ENCODE measurements at regions not wholly inside any gene's neighbourhood (a gene's known extent, or its start where the extent isn't known, plus 50 kb on each side); places are given as distances from the start of the nearest gene placed in this dataset.

DNA sequence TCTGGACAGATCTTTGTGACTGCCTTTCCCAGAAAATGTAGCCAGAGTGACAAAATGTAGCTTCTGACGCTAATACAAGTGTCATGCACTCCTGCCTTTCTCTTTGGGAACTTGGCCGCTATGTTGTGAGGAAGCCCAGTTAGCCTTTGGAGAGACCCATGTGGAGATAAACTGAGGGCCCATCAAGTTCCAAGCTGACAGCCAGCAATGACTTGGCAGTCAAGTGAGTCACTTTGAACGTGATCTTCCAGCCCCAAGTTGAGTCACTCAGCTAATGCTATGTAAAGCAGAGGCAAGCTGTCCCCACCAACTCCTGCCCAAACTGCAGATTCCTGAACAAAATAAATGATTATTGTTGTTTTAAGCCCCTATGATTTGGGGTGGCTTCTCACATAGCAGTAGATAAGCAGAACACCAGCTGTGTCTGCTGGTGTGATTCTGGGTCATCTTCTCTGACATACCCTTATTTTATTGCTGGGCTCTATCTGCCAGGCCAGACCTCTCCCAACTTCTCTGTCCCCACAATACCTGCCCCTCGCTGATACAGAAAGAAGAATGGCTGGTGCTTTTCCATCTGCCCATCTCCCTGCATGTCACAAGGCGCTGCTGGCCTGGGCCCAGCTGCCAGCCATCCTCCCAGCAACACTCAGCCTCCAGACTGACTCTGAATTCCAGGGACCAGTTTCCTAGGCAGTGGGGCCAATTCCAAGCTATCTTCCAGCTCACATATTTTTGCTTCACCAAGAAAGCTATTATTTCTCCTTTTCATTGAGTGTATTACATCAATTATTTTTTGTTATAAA, 274.8 kb downstream of the LRFN2 start:
- ChIA-PET CTCF (interaction anchor here (1.0 to 6.1 kb wide), 7 partner anchors 21 to 950 kb away, joined by 3 to 18 read pairs (median 3); partner anchors contain the start of gene LRFN2), POLR2A (interaction anchor here (0.7 kb wide), 1 partner anchor 178 kb away, joined by 3 read pairs; no protein-coding TSS in a partner anchor)
- H3K36me3 ChIP-seq (replicated peaks in 1 of 2; ENCODE audit: control insufficient read depth in 1 of 2, insufficient read depth in 2 of 2, low read length in 1 of 2), result no peaks in the 10 kb centered on the region

DNA sequence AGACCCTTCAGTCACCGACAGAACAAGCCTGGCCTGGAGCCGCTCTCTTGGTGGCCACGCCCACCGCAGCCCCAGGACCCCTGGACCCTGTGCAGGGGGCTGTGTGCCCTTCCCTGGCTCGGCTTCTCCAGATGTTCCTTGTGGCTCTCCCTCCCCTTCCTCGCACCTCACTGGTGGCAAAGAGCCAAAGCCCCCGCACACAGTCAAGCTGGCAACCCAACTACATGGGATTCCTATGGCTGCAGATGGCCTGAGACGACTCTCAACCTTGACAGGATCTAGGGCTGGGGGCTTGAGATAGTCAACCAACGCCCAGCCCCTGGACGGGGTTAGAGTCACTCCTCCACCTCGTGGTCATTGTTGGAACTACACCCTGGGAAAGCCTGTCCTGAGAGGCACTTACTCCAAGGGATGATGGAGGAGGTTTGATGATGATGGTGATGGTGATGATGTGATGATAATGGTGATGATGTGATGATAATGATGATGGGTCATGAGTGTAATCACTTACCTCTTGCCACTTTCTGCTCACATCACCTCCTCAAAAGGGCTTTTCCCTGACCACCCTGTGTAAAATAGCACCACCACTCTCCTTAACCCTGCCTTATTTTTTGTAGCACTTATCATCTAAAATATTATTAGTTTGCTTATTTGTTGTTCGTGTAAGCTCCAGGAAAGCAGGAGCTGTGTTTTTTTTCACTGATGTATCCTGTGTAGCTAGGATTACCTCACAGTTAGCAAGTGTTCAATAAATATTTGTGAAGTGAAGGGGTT, 278.4 kb downstream of the LRFN2 start:
- H3K4me1 ChIP-seq (ENCODE audit: control insufficient read depth in 1 of 2, insufficient read depth in 2 of 2, low read depth in 1 of 2, low read length in 1 of 2), result peaks cover 0 to 4% of the 10 kb centered on the region in 2 experiments; a peak in 1 of 4 replicates
- no peaks in the 10 kb centered on the region for H3K36me3 ChIP-seq (replicated peaks in 1 of 2; ENCODE audit: control insufficient read depth in 1 of 2, insufficient read depth in 2 of 2, low read length in 1 of 2)
- H4K20me1 ChIP-seq (ENCODE audit: insufficient read depth), result no peaks in the 10 kb centered on the region
- no peaks in the 10 kb centered on the region for H3K9me2 ChIP-seq
- H3K4me3 ChIP-seq (ENCODE audit: low read depth in 2 of 2, low read length in 1 of 2), result no peak overlapping the region
- ChIA-PET CTCF (interaction anchor here (0.6 to 3.7 kb wide), 23 partner anchors 9 to 949 kb away, joined by 3 to 19 read pairs (median 4); no protein-coding TSS in a partner anchor), POLR2A (no interaction called here)
- no peaks in the 10 kb centered on the region for H3K27me3 ChIP-seq (ENCODE audit: insufficient read depth)
- 17% methylated on average over 10 of the region's 12 CpGs for WGBS (ENCODE audit: low lambda C conversion rate)
- no peak overlapping the region for H3K9ac ChIP-seq
- H3K79me2 ChIP-seq (ENCODE audit: insufficient read depth), result no peaks in the 10 kb centered on the region
- H2AFZ ChIP-seq (ENCODE audit: low read depth), result no peak overlapping the region
- no peaks in the 10 kb centered on the region for H3K9me3 ChIP-seq
- no peak overlapping the region for H3K27ac ChIP-seq (ENCODE audit: low read depth in 2 of 2, low read length in 1 of 2)
- no peak overlapping the region for H3K4me2 ChIP-seq
- peak; percentile 77 for TF ChIP-seq RAD21 (IDR thresholded peaks at IDR 0.05; ENCODE audit: low read length)
- TF ChIP-seq TAF1 (IDR thresholded peaks at IDR 0.05; ENCODE audit: borderline replicate concordance, low read depth, low read length), result no peak
- TF ChIP-seq SMC3 (IDR thresholded peaks at IDR 0.05; ENCODE audit: low read depth, low read length), result peak; percentile 72
- TF ChIP-seq, protein P1, sequence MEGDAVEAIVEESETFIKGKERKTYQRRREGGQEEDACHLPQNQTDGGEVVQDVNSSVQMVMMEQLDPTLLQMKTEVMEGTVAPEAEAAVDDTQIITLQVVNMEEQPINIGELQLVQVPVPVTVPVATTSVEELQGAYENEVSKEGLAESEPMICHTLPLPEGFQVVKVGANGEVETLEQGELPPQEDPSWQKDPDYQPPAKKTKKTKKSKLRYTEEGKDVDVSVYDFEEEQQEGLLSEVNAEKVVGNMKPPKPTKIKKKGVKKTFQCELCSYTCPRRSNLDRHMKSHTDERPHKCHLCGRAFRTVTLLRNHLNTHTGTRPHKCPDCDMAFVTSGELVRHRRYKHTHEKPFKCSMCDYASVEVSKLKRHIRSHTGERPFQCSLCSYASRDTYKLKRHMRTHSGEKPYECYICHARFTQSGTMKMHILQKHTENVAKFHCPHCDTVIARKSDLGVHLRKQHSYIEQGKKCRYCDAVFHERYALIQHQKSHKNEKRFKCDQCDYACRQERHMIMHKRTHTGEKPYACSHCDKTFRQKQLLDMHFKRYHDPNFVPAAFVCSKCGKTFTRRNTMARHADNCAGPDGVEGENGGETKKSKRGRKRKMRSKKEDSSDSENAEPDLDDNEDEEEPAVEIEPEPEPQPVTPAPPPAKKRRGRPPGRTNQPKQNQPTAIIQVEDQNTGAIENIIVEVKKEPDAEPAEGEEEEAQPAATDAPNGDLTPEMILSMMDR (IDR thresholded peaks at IDR 0.05), result peak; percentile 65
- TF ChIP-seq NFIC (IDR thresholded peaks at IDR 0.05; ENCODE audit: borderline replicate concordance), result no peak
- TF ChIP-seq FOXJ3 (CRISPR knock-in tag; IDR thresholded peaks at IDR 0.05), result no peak
- peak; percentile 82 for DNase-seq
- no peaks in the 10 kb centered on the region for H3F3A ChIP-seq (replicated peaks; ENCODE audit: insufficient read depth)

More for the DNA sequence above, 274.8 kb downstream of the LRFN2 start:
- TF ChIP-seq FOSL2 (IDR thresholded peaks at IDR 0.05; ENCODE audit: borderline replicate concordance, low read depth), result no peak
- TF ChIP-seq RXRA (IDR thresholded peaks at IDR 0.05; ENCODE audit: borderline replicate concordance, low read depth), result no peak
- no peak for TF ChIP-seq GATA2 (CRISPR knock-in tag; IDR thresholded peaks at IDR 0.05)
- TF ChIP-seq, protein P2, sequence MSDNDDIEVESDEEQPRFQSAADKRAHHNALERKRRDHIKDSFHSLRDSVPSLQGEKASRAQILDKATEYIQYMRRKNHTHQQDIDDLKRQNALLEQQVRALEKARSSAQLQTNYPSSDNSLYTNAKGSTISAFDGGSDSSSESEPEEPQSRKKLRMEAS (IDR thresholded peaks at IDR 0.05; ENCODE audit: low read depth), result no peak
- no peak for TF ChIP-seq ELF1 (IDR thresholded peaks at IDR 0.05)
- TF ChIP-seq, protein P3, sequence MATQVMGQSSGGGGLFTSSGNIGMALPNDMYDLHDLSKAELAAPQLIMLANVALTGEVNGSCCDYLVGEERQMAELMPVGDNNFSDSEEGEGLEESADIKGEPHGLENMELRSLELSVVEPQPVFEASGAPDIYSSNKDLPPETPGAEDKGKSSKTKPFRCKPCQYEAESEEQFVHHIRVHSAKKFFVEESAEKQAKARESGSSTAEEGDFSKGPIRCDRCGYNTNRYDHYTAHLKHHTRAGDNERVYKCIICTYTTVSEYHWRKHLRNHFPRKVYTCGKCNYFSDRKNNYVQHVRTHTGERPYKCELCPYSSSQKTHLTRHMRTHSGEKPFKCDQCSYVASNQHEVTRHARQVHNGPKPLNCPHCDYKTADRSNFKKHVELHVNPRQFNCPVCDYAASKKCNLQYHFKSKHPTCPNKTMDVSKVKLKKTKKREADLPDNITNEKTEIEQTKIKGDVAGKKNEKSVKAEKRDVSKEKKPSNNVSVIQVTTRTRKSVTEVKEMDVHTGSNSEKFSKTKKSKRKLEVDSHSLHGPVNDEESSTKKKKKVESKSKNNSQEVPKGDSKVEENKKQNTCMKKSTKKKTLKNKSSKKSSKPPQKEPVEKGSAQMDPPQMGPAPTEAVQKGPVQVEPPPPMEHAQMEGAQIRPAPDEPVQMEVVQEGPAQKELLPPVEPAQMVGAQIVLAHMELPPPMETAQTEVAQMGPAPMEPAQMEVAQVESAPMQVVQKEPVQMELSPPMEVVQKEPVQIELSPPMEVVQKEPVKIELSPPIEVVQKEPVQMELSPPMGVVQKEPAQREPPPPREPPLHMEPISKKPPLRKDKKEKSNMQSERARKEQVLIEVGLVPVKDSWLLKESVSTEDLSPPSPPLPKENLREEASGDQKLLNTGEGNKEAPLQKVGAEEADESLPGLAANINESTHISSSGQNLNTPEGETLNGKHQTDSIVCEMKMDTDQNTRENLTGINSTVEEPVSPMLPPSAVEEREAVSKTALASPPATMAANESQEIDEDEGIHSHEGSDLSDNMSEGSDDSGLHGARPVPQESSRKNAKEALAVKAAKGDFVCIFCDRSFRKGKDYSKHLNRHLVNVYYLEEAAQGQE (IDR thresholded peaks at IDR 0.05; ENCODE audit: low read depth, low read length), result no peak
- TF ChIP-seq RFX5 (IDR thresholded peaks at IDR 0.05; ENCODE audit: low read length), result no peak
- TF ChIP-seq MEF2A (IDR thresholded peaks at IDR 0.05; ENCODE audit: borderline replicate concordance, low read depth), result no peak
- no peaks in the 10 kb centered on the region for H3K9me3 ChIP-seq
- no peak overlapping the region for H2AFZ ChIP-seq (ENCODE audit: low read depth)
- DNase-seq, result no peak
- no peak overlapping the region for H3K4me3 ChIP-seq (ENCODE audit: low read depth in 2 of 2, low read length in 1 of 2)
- H3K79me2 ChIP-seq (ENCODE audit: insufficient read depth), result no peaks in the 10 kb centered on the region
- WGBS (ENCODE audit: low lambda C conversion rate), result 12% methylated on average over 4 of the region's 5 CpGs
- H3K9ac ChIP-seq, result no peak overlapping the region
- H3K4me1 ChIP-seq (ENCODE audit: control insufficient read depth in 1 of 2, insufficient read depth in 2 of 2, low read depth in 1 of 2, low read length in 1 of 2), result peaks cover 0 to 12% of the 10 kb centered on the region in 2 experiments; a peak in 1 of 4 replicates
- H3K4me2 ChIP-seq, result no peak overlapping the region
- no peaks in the 10 kb centered on the region for H3K9me2 ChIP-seq
- H3K27ac ChIP-seq (ENCODE audit: low read depth in 2 of 2, low read length in 1 of 2), result no peak overlapping the region
- H4K20me1 ChIP-seq (ENCODE audit: insufficient read depth), result no peaks in the 10 kb centered on the region
- H3F3A ChIP-seq (replicated peaks; ENCODE audit: insufficient read depth), result no peaks in the 10 kb centered on the region
- no peaks in the 10 kb centered on the region for H3K27me3 ChIP-seq (ENCODE audit: insufficient read depth)
